Stimulated activated naive CD8-positive, alpha-beta T cell treated with anti-CD3 and anti-CD28 coated beads, Interleukin-15, amount 100 ng/mL, for 72 hours (primary cell): ENCODE measurements at regions not wholly inside any gene's neighbourhood (a gene's known extent, or its start where the extent isn't known, plus 50 kb on each side); places are given as distances from the start of the nearest gene placed in this dataset.

ENCODE experiments used
- ATAC-seq: fragments of 150-1000 bp; cut with Tn5 transposase; 2 replicates; pipeline ENCODE4 v1.10.0; 2021; ENCODE audit warnings: mild to moderate bottlenecking, moderate library complexity
- DNase-seq, 2 donors: peaks; one replicate each; pipeline ENCODE4 v3.0.0; 2021 to 2022
- H3K27ac Mint-ChIP-seq, 2 donors: one replicate each; pipeline ENCODE4 v1.8.0; 2022; ENCODE audit warnings: mild to moderate bottlenecking in 2 of 2, mixed read lengths in 2 of 2, moderate library complexity in 2 of 2
- H3K27me3 Mint-ChIP-seq: one replicate; pipeline ENCODE4 v1.8.0; 2022; ENCODE audit warnings: mixed read lengths
- H3K4me1 Mint-ChIP-seq: one replicate; pipeline ENCODE4 v1.8.0; 2022; ENCODE audit warnings: mild to moderate bottlenecking, mixed read lengths
- H3K4me3 Mint-ChIP-seq, 2 donors: one replicate each; pipeline ENCODE4 v1.8.0; 2022; ENCODE audit warnings: mild to moderate bottlenecking in 2 of 2, mixed read lengths in 2 of 2, moderate library complexity in 1 of 2
- H3K9me3 Mint-ChIP-seq, 2 donors: one replicate each; pipeline ENCODE4 v1.8.0; 2022; ENCODE audit warnings: mixed read lengths in 2 of 2

DNA sequence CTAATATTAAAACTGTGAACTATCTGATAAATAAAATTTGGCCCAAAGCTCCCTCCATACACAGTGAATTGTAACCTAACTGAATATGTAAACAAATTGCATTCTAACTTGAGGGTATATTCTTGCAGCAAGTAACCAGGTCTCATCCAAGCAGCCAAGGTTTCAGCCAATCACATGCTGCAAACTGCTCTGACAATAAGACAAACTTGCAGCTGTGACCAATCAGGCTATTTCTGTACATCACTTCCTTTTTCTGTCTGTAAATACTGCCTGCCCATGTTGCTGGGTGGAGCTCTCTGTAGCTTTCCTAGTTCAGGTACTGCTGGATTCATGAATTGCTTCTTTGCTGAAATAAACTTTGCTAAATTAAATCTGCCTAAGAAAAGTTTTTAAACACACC is 499.0 kb downstream of the GALC start:
- Mint-ChIP-seq H3K27ac (no peak overlapping the region), H3K4me3 (no peak overlapping the region), H3K27me3 (no peaks in the 10 kb centered on the region), H3K9me3 (peaks cover 0 to 5% of the 10 kb centered on the region in 2 donors), H3K4me1 (no peaks in the 10 kb centered on the region)
- ATAC-seq (no peak), DNase-seq (no peak)

- ATAC-seq: no peak
- H3K9me3 Mint-ChIP-seq: peaks cover 0 to 9% of the 10 kb centered on the region in 2 donors
- H3K4me3 Mint-ChIP-seq: no peak overlapping the region
- no peak for DNase-seq
- no peaks in the 10 kb centered on the region for H3K4me1 Mint-ChIP-seq
- no peak overlapping the region for H3K27ac Mint-ChIP-seq
- H3K27me3 Mint-ChIP-seq: no peaks in the 10 kb centered on the region
Measured at GRCh38 chr14:87492561-87492960, 500.4 kb downstream of the GALC start.

GRCh38 chr14:87491816-87492215 is 501.2 kb downstream of the GALC start:
- Mint-ChIP-seq H3K9me3 (peaks cover 0 to 9% of the 10 kb centered on the region in 2 donors), H3K27ac (no peak overlapping the region), H3K27me3 (no peaks in the 10 kb centered on the region), H3K4me3 (no peak overlapping the region), H3K4me1 (no peaks in the 10 kb centered on the region)
- ATAC-seq (no peak), DNase-seq (no peak)

DNA sequence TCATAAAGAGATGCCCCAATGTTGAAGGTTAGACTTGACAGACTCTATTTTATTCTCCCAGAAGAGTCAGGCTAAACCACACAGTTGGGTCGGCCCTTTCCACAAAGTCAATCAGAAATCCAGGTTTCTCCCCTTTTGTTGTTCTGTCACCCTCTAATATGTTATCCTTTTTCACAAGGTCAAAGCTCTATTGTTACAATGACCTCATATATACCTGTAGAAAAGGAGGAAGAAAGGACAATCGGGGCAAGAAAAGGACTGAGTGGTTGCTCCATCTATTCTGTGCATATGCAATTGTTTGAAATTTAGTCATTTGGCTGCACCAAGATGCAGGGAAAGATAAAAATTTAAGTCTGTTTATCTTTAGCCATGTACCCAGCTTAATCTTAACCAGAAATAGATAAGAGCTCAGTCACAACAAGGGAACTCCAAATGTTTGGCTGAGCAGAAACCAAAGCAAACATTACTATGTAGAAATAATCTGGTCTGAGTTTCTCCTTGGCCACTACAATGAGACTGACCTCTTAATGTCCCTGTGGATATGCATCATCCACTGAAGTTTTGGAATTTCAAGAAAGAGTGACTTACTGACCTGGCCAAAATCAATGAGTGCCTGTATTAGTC is 503.7 kb downstream of the GALC start:
- peaks cover 0 to 11% of the 10 kb centered on the region in 2 donors for H3K9me3 Mint-ChIP-seq
- ATAC-seq (no peak), DNase-seq (no peak)
- H3K4me1 Mint-ChIP-seq: no peaks in the 10 kb centered on the region
- H3K27me3 Mint-ChIP-seq: no peaks in the 10 kb centered on the region
- no peak overlapping the region for H3K27ac Mint-ChIP-seq
- H3K4me3 Mint-ChIP-seq: no peak overlapping the region

GRCh38 chr14:87483271-87484260 is 509.4 kb downstream of the GALC start:
- no peak overlapping the region for H3K27ac Mint-ChIP-seq
- H3K9me3 Mint-ChIP-seq: peaks cover 0 to 16% of the 10 kb centered on the region in 2 donors
- no peak for DNase-seq
- no peaks in the 10 kb centered on the region for H3K27me3 Mint-ChIP-seq
- no peaks in the 10 kb centered on the region for H3K4me1 Mint-ChIP-seq
- H3K4me3 Mint-ChIP-seq: no peak overlapping the region
- ATAC-seq: no peak

DNA sequence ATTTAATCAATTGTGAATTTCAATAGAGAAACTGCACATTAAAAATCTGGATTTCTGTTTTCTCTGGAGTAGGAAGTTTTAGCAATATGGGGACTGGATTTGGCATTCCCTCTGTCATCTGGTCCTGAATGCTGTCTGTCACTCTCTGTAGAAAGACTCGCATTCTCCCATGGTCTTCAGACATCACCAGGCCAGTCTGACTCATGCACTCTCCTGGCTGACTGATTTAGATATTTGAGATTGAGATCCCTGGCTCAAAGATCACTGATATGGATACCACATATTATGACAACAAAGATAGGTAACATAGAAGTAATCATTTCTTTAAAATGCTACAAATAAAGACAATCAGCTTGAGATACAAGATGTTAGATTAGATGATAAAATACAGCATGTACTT is 524.5 kb downstream of the GALC start:
- Mint-ChIP-seq H3K27ac (no peak overlapping the region), H3K4me3 (no peak overlapping the region), H3K9me3 (peaks cover 0 to 14% of the 10 kb centered on the region in 2 donors), H3K4me1 (no peaks in the 10 kb centered on the region), H3K27me3 (no peaks in the 10 kb centered on the region)
- no peak for ATAC-seq
- DNase-seq: no peak

- Mint-ChIP-seq H3K9me3 (peaks cover 0 to 14% of the 10 kb centered on the region in 2 donors), H3K27me3 (no peaks in the 10 kb centered on the region), H3K4me3 (no peak overlapping the region), H3K27ac (no peak overlapping the region), H3K4me1 (no peaks in the 10 kb centered on the region)
- DNase-seq (no peak), ATAC-seq (no peak)
Measured at GRCh38 chr14:87467578-87467977, 525.4 kb downstream of the GALC start.

DNA sequence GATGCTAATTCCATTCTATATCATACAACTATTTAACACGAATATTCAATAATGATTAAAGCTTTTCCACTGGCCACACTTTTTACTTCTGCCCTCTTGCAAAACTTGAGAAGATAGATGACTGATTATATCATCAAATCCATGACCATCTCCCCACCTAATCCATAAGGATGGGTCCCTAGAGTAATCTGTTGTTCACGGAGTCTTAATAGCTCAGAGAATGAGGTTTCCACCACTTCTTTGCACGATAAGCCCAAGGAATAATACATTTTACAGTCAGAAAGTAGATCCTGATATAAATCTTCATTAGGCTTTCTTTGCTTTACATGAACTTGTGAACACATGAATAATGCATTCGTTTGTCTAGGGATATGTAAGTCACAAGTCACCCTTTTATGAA is 527.2 kb downstream of the GALC start:
- Mint-ChIP-seq H3K4me1 (no peaks in the 10 kb centered on the region), H3K27me3 (no peaks in the 10 kb centered on the region), H3K27ac (no peak overlapping the region), H3K4me3 (no peak overlapping the region), H3K9me3 (peaks cover 0 to 8% of the 10 kb centered on the region in 2 donors)
- ATAC-seq: no peak
- no peak for DNase-seq

DNA sequence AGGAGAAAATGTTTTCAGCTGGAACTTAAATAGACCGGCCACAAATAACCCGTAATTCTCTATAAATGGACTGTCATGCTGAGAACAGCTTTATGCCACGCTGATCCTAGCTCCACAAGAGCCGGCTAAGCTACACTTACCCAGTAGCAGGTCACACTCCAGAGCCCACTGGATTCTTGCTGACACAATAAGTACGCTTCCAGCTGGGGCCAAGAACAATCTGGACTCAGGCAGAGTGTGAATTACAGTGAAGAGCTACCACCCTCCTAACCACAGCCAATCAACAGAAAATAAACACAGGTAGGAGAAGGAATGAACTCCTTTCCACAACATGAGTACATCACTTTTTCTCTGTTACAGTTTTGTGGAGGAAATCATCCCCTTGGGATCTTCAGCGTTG is 531.3 kb downstream of the GALC start:
- Mint-ChIP-seq H3K27ac (no peak overlapping the region), H3K9me3 (peaks cover 0 to 7% of the 10 kb centered on the region in 2 donors), H3K4me3 (no peak overlapping the region), H3K27me3 (no peaks in the 10 kb centered on the region), H3K4me1 (no peaks in the 10 kb centered on the region)
- ATAC-seq (no peak), DNase-seq (no peak)

DNA sequence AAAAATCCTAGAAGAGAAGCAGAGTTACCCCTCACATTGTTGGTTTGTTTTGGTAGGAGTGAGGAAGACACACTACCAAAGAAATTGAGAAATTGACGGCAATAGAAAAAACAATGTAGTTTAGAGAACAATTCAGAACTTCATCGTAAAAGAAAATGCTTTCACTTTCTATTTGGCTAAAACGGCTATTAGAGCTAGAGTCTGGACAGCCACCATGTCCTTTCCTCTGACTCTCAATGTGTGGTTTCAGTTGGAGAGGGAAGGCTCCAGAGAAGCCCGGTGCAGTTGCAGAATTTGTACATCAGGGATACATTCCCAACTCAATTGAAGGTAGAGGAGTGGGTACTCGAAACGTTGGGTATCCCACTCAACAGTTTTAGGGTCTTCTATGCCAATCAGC is 535.3 kb downstream of the GALC start:
- no peak overlapping the region for H3K4me3 Mint-ChIP-seq
- ATAC-seq (no peak), DNase-seq (no peak)
- H3K4me1 Mint-ChIP-seq: no peaks in the 10 kb centered on the region
- H3K27me3 Mint-ChIP-seq: no peaks in the 10 kb centered on the region
- H3K9me3 Mint-ChIP-seq: peaks cover 0 to 5% of the 10 kb centered on the region in 2 donors
- no peak overlapping the region for H3K27ac Mint-ChIP-seq

DNA sequence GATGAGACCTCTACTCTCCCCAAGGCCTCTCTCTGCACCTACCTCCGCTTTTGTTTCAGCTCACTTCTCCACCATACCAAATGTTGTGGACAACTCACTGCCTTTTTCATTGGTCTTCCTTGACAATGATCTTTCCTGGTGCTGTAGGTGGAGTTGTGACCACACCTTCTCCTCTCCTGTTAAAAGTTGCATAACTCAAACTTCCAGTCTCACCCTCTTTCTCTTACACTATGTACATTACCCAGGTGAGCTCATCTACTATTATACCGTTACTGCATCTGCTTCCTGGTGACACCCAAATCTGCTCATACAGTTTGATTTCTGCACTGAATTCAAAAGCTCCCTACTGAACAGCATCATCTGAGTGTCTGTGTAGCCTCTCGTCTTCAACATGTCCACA is 542.8 kb downstream of the GALC start:
- DNase-seq (no peak), ATAC-seq (no peak)
- Mint-ChIP-seq H3K27ac (no peak overlapping the region), H3K9me3 (peaks cover 0 to 5% of the 10 kb centered on the region in 2 donors), H3K4me3 (no peak overlapping the region), H3K4me1 (no peaks in the 10 kb centered on the region), H3K27me3 (no peaks in the 10 kb centered on the region)

DNA sequence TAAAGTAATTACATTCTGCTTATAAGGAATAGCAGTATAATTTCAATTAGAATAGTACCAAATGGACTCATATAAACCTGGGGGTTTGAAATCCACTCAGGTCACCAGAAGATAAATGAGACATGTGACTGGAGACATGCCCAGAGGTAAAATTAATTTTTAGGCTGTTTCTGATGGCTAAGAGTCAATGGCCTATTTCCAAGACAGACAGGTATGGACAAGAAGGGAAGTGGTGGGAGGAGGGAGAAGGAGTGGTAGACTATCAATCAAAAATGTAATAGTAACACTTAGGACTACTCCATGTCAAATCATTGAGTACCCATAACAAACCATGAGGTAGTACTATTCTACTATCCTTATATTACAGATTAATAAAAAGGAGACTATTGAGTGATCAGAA is 544.0 kb downstream of the GALC start:
- ATAC-seq (no peak), DNase-seq (no peak)
- Mint-ChIP-seq H3K4me1 (no peaks in the 10 kb centered on the region), H3K27ac (no peak overlapping the region), H3K9me3 (peaks cover 0 to 5% of the 10 kb centered on the region in 2 donors), H3K4me3 (no peak overlapping the region), H3K27me3 (no peaks in the 10 kb centered on the region)

DNA sequence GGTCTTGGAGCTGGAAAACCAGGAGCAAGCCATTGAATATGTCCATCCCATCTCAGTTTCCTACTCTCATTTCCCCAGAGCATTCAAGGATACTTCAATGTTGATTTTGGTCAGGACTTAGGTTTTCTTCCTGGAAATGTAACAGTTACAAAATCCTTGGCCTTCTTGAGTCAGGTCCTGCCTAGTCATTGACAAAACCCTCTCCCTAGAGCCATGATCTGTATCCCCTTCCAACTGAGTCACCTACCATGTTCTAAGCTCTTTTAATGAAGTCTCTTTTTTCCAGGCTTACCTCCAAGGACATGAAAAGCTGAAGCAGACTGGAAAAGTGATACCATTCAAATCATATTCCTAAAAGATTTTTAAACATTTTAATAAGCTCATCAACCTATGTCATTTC is 549.2 kb downstream of the GALC start:
- Mint-ChIP-seq H3K9me3 (peaks cover 7% of the 10 kb centered on the region in 2 donors), H3K4me1 (no peaks in the 10 kb centered on the region), H3K27ac (no peak overlapping the region), H3K27me3 (no peaks in the 10 kb centered on the region), H3K4me3 (no peak overlapping the region)
- DNase-seq: no peak
- no peak for ATAC-seq

GRCh38 chr14:87443039-87443438 is 549.9 kb downstream of the GALC start:
- Mint-ChIP-seq H3K27me3 (no peaks in the 10 kb centered on the region), H3K4me1 (no peaks in the 10 kb centered on the region), H3K4me3 (no peak overlapping the region), H3K9me3 (peaks cover 7% of the 10 kb centered on the region in 2 donors), H3K27ac (no peak overlapping the region)
- DNase-seq: no peak
- no peak for ATAC-seq

GRCh38 chr14:87437158-87437557 is 555.8 kb downstream of the GALC start:
- H3K4me1 Mint-ChIP-seq: no peaks in the 10 kb centered on the region
- peaks cover 0 to 13% of the 10 kb centered on the region in 2 donors for H3K9me3 Mint-ChIP-seq
- DNase-seq: no peak
- H3K4me3 Mint-ChIP-seq: no peak overlapping the region
- no peak overlapping the region for H3K27ac Mint-ChIP-seq
- no peaks in the 10 kb centered on the region for H3K27me3 Mint-ChIP-seq
- ATAC-seq: no peak

DNA sequence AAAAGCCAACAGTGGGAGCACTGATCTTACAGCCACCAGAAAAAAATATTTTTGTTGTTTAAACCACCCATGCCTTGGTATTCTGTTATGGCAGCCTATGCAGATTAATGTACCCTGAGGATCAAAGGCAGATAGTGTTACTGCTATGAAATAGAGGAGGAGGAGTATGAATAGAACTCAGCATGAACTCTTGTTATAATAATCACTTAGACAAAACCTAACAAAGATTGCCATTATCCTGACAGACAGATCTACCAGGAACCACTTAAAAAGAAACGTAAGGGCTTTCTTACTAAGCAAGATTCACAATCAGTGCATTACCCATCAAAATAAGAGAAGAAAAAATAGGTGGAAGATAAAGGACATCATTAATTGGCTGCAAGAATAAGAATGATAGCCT is 558.3 kb downstream of the GALC start:
- no peak overlapping the region for H3K4me3 Mint-ChIP-seq
- no peak for ATAC-seq
- no peak for DNase-seq
- H3K4me1 Mint-ChIP-seq: no peaks in the 10 kb centered on the region
- peak overlapping the region in 1 of 2 donors; percentile 19 for H3K27ac Mint-ChIP-seq
- no peaks in the 10 kb centered on the region for H3K27me3 Mint-ChIP-seq
- H3K9me3 Mint-ChIP-seq: peaks cover 0 to 13% of the 10 kb centered on the region in 2 donors
